B cell (primary cell): ENCODE measurements at regions not wholly inside any gene's neighbourhood (a gene's known extent, or its start where the extent isn't known, plus 50 kb on each side); places are given as distances from the start of the nearest gene placed in this dataset.

Experiments used
- ATAC-seq: fragments of 200-7000 bp; cut with Tn5 transposase; one replicate; pipeline ENCODE4 v1.10.0; 2021; ENCODE audit warnings: low read depth, mild to moderate bottlenecking, moderate number of reproducible peaks, moderate library complexity
- CTCF ChIA-PET: fragments of 350-600 bp; sonication (Branson Sonifier 250); formaldehyde crosslinking; loops from one replicate; lab custom pipeline; 2021; ENCODE audit warnings: antibody characterized with exemption, inconsistent platforms; lab: Charles Lee
- POLR2A ChIA-PET: fragments of 350-600 bp; sonication (Branson Sonifier 250); formaldehyde crosslinking; loops from one replicate; lab custom pipeline; 2021; ENCODE audit warnings: antibody characterized with exemption; lab: Charles Lee
- DNase-seq: peaks from one replicate; pipeline ENCODE4 v3.0.0; 2013
- H2AFZ ChIP-seq: 2 replicates; pipeline ENCODE4 v1.6.1; 2012; ENCODE audit warnings: mild to moderate bottlenecking, low read depth, low read length; ENCODE audit not compliant: insufficient read depth, poor library complexity, severe bottlenecking
- H3K27ac ChIP-seq, 2 donors: 1 replicate in 1 of 2; 2 replicates in 1 of 2; pipeline ENCODE4 v1.5.1; 2012 to 2013; ENCODE audit warnings: low read length in 2 of 2, mild to moderate bottlenecking in 2 of 2, moderate library complexity in 1 of 2
- H3K27me3 ChIP-seq, 4 experiments: fragments of 200-600 bp in 1 of 4; sonication (generic) in 1 of 4; replicated peaks in 1 of 4; 1 replicate in 2 of 4; 2 replicates in 2 of 4; pipeline versions ENCODE4 v1.6.1 to v1.7.0; 2013 to 2016; ENCODE audit warnings: low read length in 3 of 4, mild to moderate bottlenecking in 2 of 4, mixed read lengths in 1 of 4, moderate library complexity in 1 of 4; ENCODE audit not compliant: insufficient read depth in 4 of 4, control insufficient read depth in 3 of 4; ENCODE audit errors: control extremely low read depth in 1 of 4
- H3K36me3 ChIP-seq, 2 experiments: replicated peaks in 1 of 2; 1 replicate in 1 of 2; 2 replicates in 1 of 2; pipeline versions ENCODE4 v1.6.1 to v1.7.1; 2013; ENCODE audit warnings: low read length in 1 of 2; ENCODE audit not compliant: insufficient read depth in 2 of 2, control insufficient read depth in 1 of 2; ENCODE audit errors: control extremely low read depth in 1 of 2, extremely low read depth in 1 of 2
- H3K4me1 ChIP-seq, 2 donors: fragments of 200-600 bp in 1 of 2; sonication (generic) in 1 of 2; 1 replicate in 1 of 2; 2 replicates in 1 of 2; pipeline versions ENCODE4 v1.5.1 to v1.6.1; 2013 to 2017; ENCODE audit warnings: low read length in 2 of 2; ENCODE audit not compliant: control insufficient read depth in 2 of 2, insufficient read depth in 2 of 2
- H3K4me2 ChIP-seq: replicated peaks from 2 replicates; pipeline ENCODE3; 2012; ENCODE audit warnings: mild to moderate bottlenecking, low read depth, low read length; ENCODE audit not compliant: poor library complexity, severe bottlenecking
- H3K4me3 ChIP-seq, 5 experiments: fragments of 200-600 bp in 1 of 5; sonication (generic) in 1 of 5; 1 replicate in 3 of 5; 2 replicates in 2 of 5; pipeline versions ENCODE4 v1.5.1 to v1.7.0; 2011 to 2016; ENCODE audit warnings: low read length in 4 of 5, mild to moderate bottlenecking in 4 of 5, low read depth in 2 of 5, control low read depth in 1 of 5, moderate library complexity in 1 of 5; ENCODE audit not compliant: insufficient read depth in 1 of 5; ENCODE audit errors: control extremely low read depth in 1 of 5, extremely low read depth in 1 of 5
- H3K79me2 ChIP-seq: fragments of 200-600 bp; sonication (generic); one replicate; pipeline ENCODE4 v1.6.0; 2016; ENCODE audit warnings: low read length; ENCODE audit not compliant: control insufficient read depth, insufficient read depth
- H3K9ac ChIP-seq: fragments of 200-600 bp; sonication (generic); 2 replicates; pipeline ENCODE4 v1.6.1; 2017; ENCODE audit warnings: mild to moderate bottlenecking, low read length, moderate library complexity
- H3K9me3 ChIP-seq, 3 donors: one replicate each; pipeline versions ENCODE4 v1.6.1 to v1.7.1; 2013; ENCODE audit warnings: low read length in 2 of 3; ENCODE audit not compliant: control insufficient read depth in 2 of 3, insufficient read depth in 1 of 3; ENCODE audit errors: control extremely low read depth in 1 of 3
- H4K20me1 ChIP-seq: 2 replicates; pipeline ENCODE4 v1.6.0; 2012; ENCODE audit warnings: mild to moderate bottlenecking, low read length; ENCODE audit not compliant: insufficient read depth, control insufficient read depth, poor library complexity, severe bottlenecking
- H3K27ac Mint-ChIP-seq: one replicate; pipeline ENCODE4 v1.8.0; 2021; ENCODE audit warnings: mixed read lengths
- H3K27me3 Mint-ChIP-seq: one replicate; pipeline ENCODE4 v1.8.0; 2021; ENCODE audit warnings: mixed read lengths
- H3K4me1 Mint-ChIP-seq: one replicate; pipeline ENCODE4 v1.8.0; 2021; ENCODE audit warnings: mixed read lengths
- H3K4me3 Mint-ChIP-seq: one replicate; pipeline ENCODE4 v1.8.0; 2021; ENCODE audit warnings: mixed read lengths
- H3K9me3 Mint-ChIP-seq: one replicate; pipeline ENCODE4 v1.8.0; 2022; ENCODE audit warnings: mixed read lengths; ENCODE audit not compliant: insufficient read depth
- EZH2 ChIP-seq: IDR thresholded peaks from 2 replicates; pipeline ENCODE4 v1.6.1; 2012; ENCODE audit warnings: borderline replicate concordance, low read depth, mild to moderate bottlenecking, moderate library complexity, low read length; ENCODE audit not compliant: insufficient read depth, poor library complexity, severe bottlenecking
- WGBS: methylation state at CpG from one replicate; pipeline ENCODE4 v1.1.5; 2013; ENCODE audit warnings: missing lambda C conversion rate; ENCODE audit not compliant: insufficient coverage; 5-methylcytosine and 5-hydroxymethylcytosine counted together
- intact Hi-C: fragments of 100-400 bp; cut with micrococcal nuclease; formaldehyde crosslinking; loops from one replicate; pipeline ENCODE4 v1.10.0; 2022
- TF ChIP-seq, protein P1 (sequence below): fragments of 200-600 bp; IDR thresholded peaks from one replicate; pipeline ENCODE4 v1.8.0; 2022; ENCODE audit warnings: antibody characterized with exemption, mild to moderate bottlenecking

- Histone ChIP-seq H3K9ac (no peak overlapping the region), H3K4me3 (no peak overlapping the region), H3K4me1 (no peaks in the 10 kb centered on the region), H3K27ac (no peak overlapping the region), H3K36me3 (no peaks in the 10 kb centered on the region), H2AFZ (no peak overlapping the region), H4K20me1 (no peaks in the 10 kb centered on the region), H3K27me3 (peaks cover 0 to 4% (median 0%) of the 10 kb centered on the region in 4 experiments), H3K9me3 (no peaks in the 10 kb centered on the region), H3K79me2 (no peaks in the 10 kb centered on the region), H3K4me2 (no peak overlapping the region)
- TF ChIP-seq EZH2 = no peak
- TF ChIP-seq, protein P1, sequence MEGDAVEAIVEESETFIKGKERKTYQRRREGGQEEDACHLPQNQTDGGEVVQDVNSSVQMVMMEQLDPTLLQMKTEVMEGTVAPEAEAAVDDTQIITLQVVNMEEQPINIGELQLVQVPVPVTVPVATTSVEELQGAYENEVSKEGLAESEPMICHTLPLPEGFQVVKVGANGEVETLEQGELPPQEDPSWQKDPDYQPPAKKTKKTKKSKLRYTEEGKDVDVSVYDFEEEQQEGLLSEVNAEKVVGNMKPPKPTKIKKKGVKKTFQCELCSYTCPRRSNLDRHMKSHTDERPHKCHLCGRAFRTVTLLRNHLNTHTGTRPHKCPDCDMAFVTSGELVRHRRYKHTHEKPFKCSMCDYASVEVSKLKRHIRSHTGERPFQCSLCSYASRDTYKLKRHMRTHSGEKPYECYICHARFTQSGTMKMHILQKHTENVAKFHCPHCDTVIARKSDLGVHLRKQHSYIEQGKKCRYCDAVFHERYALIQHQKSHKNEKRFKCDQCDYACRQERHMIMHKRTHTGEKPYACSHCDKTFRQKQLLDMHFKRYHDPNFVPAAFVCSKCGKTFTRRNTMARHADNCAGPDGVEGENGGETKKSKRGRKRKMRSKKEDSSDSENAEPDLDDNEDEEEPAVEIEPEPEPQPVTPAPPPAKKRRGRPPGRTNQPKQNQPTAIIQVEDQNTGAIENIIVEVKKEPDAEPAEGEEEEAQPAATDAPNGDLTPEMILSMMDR = no peak
- no peaks in the 10 kb centered on the region for H3K27me3 Mint-ChIP-seq
- no peaks in the 10 kb centered on the region for H3K9me3 Mint-ChIP-seq
- intact Hi-C loops = no loop called here
- WGBS = 97% methylated on average over 6 of the region's 10 CpGs
- H3K4me3 Mint-ChIP-seq = no peak overlapping the region
- no peak for DNase-seq
- no peaks in the 10 kb centered on the region for H3K4me1 Mint-ChIP-seq
- no peak for ATAC-seq
- ChIA-PET POLR2A (no interaction called here), CTCF (no interaction called here)
- H3K27ac Mint-ChIP-seq = no peak overlapping the region
Observed at GRCh38 chr15:70170096-70170699, 72.5 kb upstream of the TLE3 start.

DNA sequence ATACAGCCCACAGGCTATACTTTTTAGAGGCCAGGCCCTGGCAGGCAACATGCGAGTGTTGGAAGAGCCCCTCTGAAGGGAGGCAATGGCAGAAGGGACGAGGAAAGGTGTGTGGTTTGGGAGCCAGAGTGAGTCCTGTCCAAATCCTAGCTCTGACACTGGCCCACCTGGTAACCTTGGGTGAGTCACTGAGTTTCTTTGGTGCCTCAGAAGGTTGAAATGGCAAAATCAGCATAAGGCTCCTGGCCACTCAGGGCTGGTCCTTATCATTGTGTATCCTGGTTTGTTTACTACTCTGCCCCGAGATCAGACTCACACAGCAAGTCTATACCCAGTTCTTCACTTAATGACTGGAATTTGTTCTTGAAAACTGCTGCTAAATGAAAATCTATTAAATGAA is 71.4 kb upstream of the TLE3 start:
- TF ChIP-seq, protein P1 = no peak
- no peak for TF ChIP-seq EZH2
- no peak for DNase-seq
- Histone ChIP-seq H3K27ac (no peak overlapping the region), H3K27me3 (peaks cover 0 to 4% (median 0%) of the 10 kb centered on the region in 4 experiments), H3K4me1 (no peaks in the 10 kb centered on the region), H2AFZ (no peak overlapping the region), H3K9ac (no peak overlapping the region), H3K79me2 (no peaks in the 10 kb centered on the region), H4K20me1 (no peaks in the 10 kb centered on the region), H3K36me3 (no peaks in the 10 kb centered on the region), H3K9me3 (peaks cover 0 to 4% (median 0%) of the 10 kb centered on the region in 3 donors), H3K4me3 (no peak overlapping the region), H3K4me2 (no peak overlapping the region)
- WGBS = 89% methylated on average over 2 of the region's 3 CpGs
- no peak overlapping the region for H3K4me3 Mint-ChIP-seq
- no peak for ATAC-seq
- ChIA-PET POLR2A (no interaction called here), CTCF (no interaction called here)
- intact Hi-C loops = no loop called here
- no peaks in the 10 kb centered on the region for H3K9me3 Mint-ChIP-seq
- H3K4me1 Mint-ChIP-seq = no peaks in the 10 kb centered on the region
- no peak overlapping the region for H3K27ac Mint-ChIP-seq
- H3K27me3 Mint-ChIP-seq = no peaks in the 10 kb centered on the region
